GM23338 (cell line): ENCODE measurements at regions not wholly inside any gene's neighbourhood (a gene's known extent, or its start where the extent isn't known, plus 50 kb on each side); places are given as distances from the start of the nearest gene placed in this dataset.

Source experiments
- ATAC-seq: fragments of 200-7000 bp; cut with Tn5 transposase; 3 replicates; pipeline ENCODE4 v1.9.1; 2020
- DNase-seq: peaks from one replicate; pipeline ENCODE4 v3.0.0-alpha.2; 2015; ENCODE audit warnings: low spot score
- H2AFZ ChIP-seq: fragments of 200-600 bp; sonication (generic); 2 replicates; pipeline ENCODE4 v1.8.0; 2016; ENCODE audit warnings: antibody characterized with exemption, mild to moderate bottlenecking, moderate library complexity
- H3F3A ChIP-seq: fragments of 200-600 bp; sonication (generic); replicated peaks from 2 replicates; pipeline ENCODE4 v1.8.0; 2017; ENCODE audit warnings: antibody characterized with exemption, mixed run types, low read depth
- H3K27ac ChIP-seq: fragments of 200-600 bp; sonication (generic); 2 replicates; pipeline ENCODE4 v1.6.1; 2016; ENCODE audit warnings: low read depth
- H3K27me3 ChIP-seq: fragments of 200-600 bp; sonication (generic); 2 replicates; pipeline ENCODE4 v1.8.0; 2016; ENCODE audit warnings: mild to moderate bottlenecking, mixed run types, moderate library complexity; ENCODE audit not compliant: insufficient read depth
- H3K36me3 ChIP-seq: fragments of 200-600 bp; sonication (generic); 2 replicates; pipeline ENCODE4 v1.8.0; 2016; ENCODE audit warnings: mild to moderate bottlenecking; ENCODE audit not compliant: insufficient read depth
- H3K4me1 ChIP-seq: fragments of 200-600 bp; sonication (generic); 2 replicates; pipeline ENCODE4 v1.8.0; 2016; ENCODE audit warnings: mild to moderate bottlenecking, moderate library complexity; ENCODE audit not compliant: insufficient read depth
- H3K4me2 ChIP-seq: fragments of 200-600 bp; sonication (generic); 2 replicates; pipeline ENCODE4 v1.7.1; 2017; ENCODE audit warnings: mixed run types
- H3K4me3 ChIP-seq: fragments of 200-600 bp; sonication (generic); 2 replicates; pipeline ENCODE4 v1.6.1; 2016; ENCODE audit warnings: mixed run types
- H3K79me2 ChIP-seq: fragments of 200-600 bp; sonication (generic); replicated peaks from 2 replicates; pipeline ENCODE4 v1.8.0; 2017; ENCODE audit warnings: mild to moderate bottlenecking; ENCODE audit not compliant: insufficient read depth
- H3K9me2 ChIP-seq: fragments of 200-600 bp; sonication (generic); 2 replicates; pipeline ENCODE4 v1.8.0; 2017; ENCODE audit not compliant: insufficient read depth
- H4K20me1 ChIP-seq: fragments of 200-600 bp; sonication (generic); replicated peaks from 2 replicates; pipeline ENCODE4 v1.8.0; 2017; ENCODE audit warnings: mild to moderate bottlenecking; ENCODE audit not compliant: insufficient read depth
- H3K27ac Mint-ChIP-seq: 2 replicates; pipeline ENCODE4 v1.8.0; 2020; ENCODE audit warnings: inconsistent platforms, mild to moderate bottlenecking, moderate library complexity, mixed read lengths
- H3K27me3 Mint-ChIP-seq: 3 replicates; pipeline ENCODE4 v1.8.0; 2022; ENCODE audit warnings: low read depth, mild to moderate bottlenecking, moderate library complexity, mixed read lengths, inconsistent platforms; ENCODE audit not compliant: insufficient read depth, poor library complexity
- H3K36me3 Mint-ChIP-seq: 3 replicates; pipeline ENCODE4 v1.8.0; 2021; ENCODE audit warnings: low read depth, mild to moderate bottlenecking, inconsistent platforms, moderate library complexity, mixed read lengths
- H3K4me1 Mint-ChIP-seq: 3 replicates; pipeline ENCODE4 v1.8.0; 2020; ENCODE audit warnings: mild to moderate bottlenecking, inconsistent platforms, mixed read lengths
- H3K4me3 Mint-ChIP-seq: 3 replicates; pipeline ENCODE4 v1.8.0; 2021; ENCODE audit warnings: moderate library complexity, mild to moderate bottlenecking, inconsistent platforms, mixed read lengths
- H3K9me3 Mint-ChIP-seq: 3 replicates; pipeline ENCODE4 v1.8.0; 2020; ENCODE audit warnings: moderate library complexity, mild to moderate bottlenecking, inconsistent platforms, mixed read lengths
- CREB1 ChIP-seq: fragments of 250-450 bp; sonication (Bioruptor Pico); IDR thresholded peaks from 2 replicates; pipeline ENCODE4 v1.5.0; 2020; ENCODE audit warnings: low read depth, mild to moderate bottlenecking, moderate library complexity
- CTCF ChIP-seq, 2 experiments: fragments of 200-600 bp in 1 of 2; sonication (generic) in 1 of 2; conservative IDR thresholded peaks; 2 replicates each; pipeline versions ENCODE4 v1.5.1 to v1.6.1; 2016 to 2017; ENCODE audit warnings: antibody characterized with exemption in 2 of 2, low read depth in 2 of 2, mild to moderate bottlenecking in 2 of 2, moderate library complexity in 1 of 2
- ETS1 ChIP-seq: IDR thresholded peaks from 2 replicates; pipeline ENCODE4 v1.6.1; 2016; ENCODE audit warnings: antibody characterized with exemption
- EZH2phosphoT487 ChIP-seq: fragments of 200-600 bp; sonication (generic); IDR thresholded peaks from one replicate; pipeline ENCODE4 v1.8.1; 2018; ENCODE audit warnings: antibody characterized with exemption; ENCODE audit not compliant: unreplicated experiment
- NANOG ChIP-seq: IDR thresholded peaks from 2 replicates; pipeline ENCODE4 v1.6.1; 2016; ENCODE audit warnings: antibody characterized with exemption, borderline replicate concordance
- REST ChIP-seq: IDR thresholded peaks from one replicate; pipeline ENCODE4 v1.6.1; 2018; ENCODE audit warnings: antibody characterized with exemption; ENCODE audit not compliant: unreplicated experiment
- STAT1 ChIP-seq: IDR thresholded peaks from one replicate; pipeline ENCODE4 v1.6.1; 2016; ENCODE audit warnings: antibody characterized with exemption; ENCODE audit not compliant: unreplicated experiment
- ZNF114 ChIP-seq: fragments of 250-450 bp; sonication (Bioruptor Pico); IDR thresholded peaks from 2 replicates; pipeline ENCODE4 v1.5.0; 2020; ENCODE audit warnings: mild to moderate bottlenecking, moderate library complexity

DNA sequence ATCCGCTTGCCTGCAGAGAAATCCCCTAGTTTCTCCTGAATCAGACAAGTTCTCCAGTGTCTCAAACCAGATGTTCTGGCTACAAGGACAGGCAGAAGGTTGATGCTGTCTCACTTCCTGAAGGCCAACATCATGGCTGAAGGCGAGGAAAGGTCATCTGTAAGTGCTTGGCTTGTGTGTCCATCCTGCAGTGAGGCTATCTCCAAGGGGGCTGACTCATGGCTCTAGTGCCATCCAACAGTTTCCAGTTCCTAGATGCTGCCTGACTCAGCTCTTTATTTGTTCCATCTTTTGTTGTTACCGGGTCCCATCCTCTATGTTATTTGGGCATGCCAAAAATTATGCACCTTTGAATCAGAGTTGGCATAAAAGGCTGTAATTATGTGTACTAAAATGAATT is 232.1 kb upstream of the TBX3 start (continued):
- TF ChIP-seq NANOG: no peak
- TF ChIP-seq CREB1: no peak
- TF ChIP-seq STAT1: no peak
- TF ChIP-seq REST: no peak
- no peak for TF ChIP-seq EZH2phosphoT487
- TF ChIP-seq CTCF (conservative IDR thresholded peaks at IDR 0.05; ENCODE audit: low read depth in 2 of 2): no peak
- no peak for TF ChIP-seq ZNF114 (CRISPR knock-in tag)
- TF ChIP-seq ETS1: no peak

GRCh38 chr12:114913871-114914801 is 230.2 kb upstream of the TBX3 start:
- Histone ChIP-seq H3K4me3 (no peak overlapping the region), H3K79me2 (no peaks in the 10 kb centered on the region), H3K27ac (no peak overlapping the region), H3K27me3 (no peaks in the 10 kb centered on the region), H3F3A (no peaks in the 10 kb centered on the region), H2AFZ (no peak overlapping the region), H3K4me1 (no peaks in the 10 kb centered on the region), H3K9me2 (no peaks in the 10 kb centered on the region), H3K36me3 (no peaks in the 10 kb centered on the region), H3K4me2 (no peak overlapping the region), H4K20me1 (no peaks in the 10 kb centered on the region)
- H3K4me1 Mint-ChIP-seq: no peaks in the 10 kb centered on the region; the same call in 1 of the 3 replicates
- H3K9me3 Mint-ChIP-seq: no peaks in the 10 kb centered on the region
- no peak overlapping the region for H3K27ac Mint-ChIP-seq
- H3K27me3 Mint-ChIP-seq: no peaks in the 10 kb centered on the region
- no peak for TF ChIP-seq ZNF114 (CRISPR knock-in tag)
- TF ChIP-seq REST: no peak
- H3K4me3 Mint-ChIP-seq: no peak overlapping the region
- no peaks in the 10 kb centered on the region for H3K36me3 Mint-ChIP-seq
- ATAC-seq: no peak
- DNase-seq: no peak
